GM12878 (cell line): ENCODE measurements at regions not wholly inside any gene's neighbourhood (a gene's known extent, or its start where the extent isn't known, plus 50 kb on each side); places are given as distances from the start of the nearest gene placed in this dataset.

Experiments used
- ATAC-seq: fragments of 200-7000 bp; cut with Tn5 transposase; 3 replicates; pipeline ENCODE4 v1.9.1; 2020; ENCODE audit warnings: mild to moderate bottlenecking, moderate library complexity
- BruUV-seq: library from RNA; stranded (reverse); fragments of 400-500 nt; replicated peaks from 2 replicates; lab custom pipeline; 2021; lab: Mats Ljungman, UMichigan
- CTCF ChIA-PET: fragments of 300-600 bp; sonication (Branson Sonifier 250); formaldehyde crosslinking; extraction: SDS; loops from one replicate; lab custom pipeline; 2021; ENCODE audit warnings: inconsistent platforms; lab: Yijun Ruan, JAX
- POLR2A ChIA-PET: fragments of 350-600 bp; formaldehyde crosslinking; extraction: SDS; loops from one replicate; lab custom pipeline; 2021; ENCODE audit warnings: inconsistent platforms; lab: Charles Lee
- RAD21 ChIA-PET: fragments of 300-600 bp; sonication (Branson Sonifier 250); formaldehyde crosslinking; loops from one replicate; lab custom pipeline; 2023; ENCODE audit warnings: antibody characterized with exemption; ENCODE audit not compliant: unreplicated experiment; lab: Charles Lee
- SMC1A ChIA-PET: fragments of 300-600 bp; sonication (Branson Sonifier 250); formaldehyde crosslinking; loops from one replicate; lab custom pipeline; 2023; ENCODE audit not compliant: unreplicated experiment, uncharacterized antibody; lab: Charles Lee
- DNase-seq: peaks from one replicate; pipeline ENCODE4 v3.0.0-alpha.2; 2011; ENCODE audit warnings: low read depth, low spot score
- FAIRE-seq: peaks from 3 replicates; lab custom pipeline; 2011; peaks lifted over from hg19 to GRCh38; lab: Jason Lieb, UNC
- H2AFZ ChIP-seq: 2 replicates; pipeline ENCODE4 v1.6.0; 2011; ENCODE audit warnings: low read depth, low read length, control low read depth; ENCODE audit not compliant: control insufficient read depth
- H3K27ac ChIP-seq: 2 replicates; pipeline ENCODE4 v1.5.1; 2011; ENCODE audit warnings: control low read depth; ENCODE audit not compliant: control insufficient read depth, insufficient read depth
- H3K27me3 ChIP-seq, 2 experiments: replicated peaks in 1 of 2; 2 replicates each; pipeline versions ENCODE4 v1.6.0 to v1.6.1; 2011; ENCODE audit warnings: low read length in 1 of 2; ENCODE audit not compliant: control insufficient read depth in 2 of 2, insufficient read depth in 2 of 2
- H3K36me3 ChIP-seq, 2 experiments: 2 replicates each; pipeline ENCODE4 v1.5.1; 2011; ENCODE audit warnings: low read length in 1 of 2; ENCODE audit not compliant: control insufficient read depth in 2 of 2, insufficient read depth in 2 of 2
- H3K4me1 ChIP-seq: 2 replicates; pipeline ENCODE4 v1.6.1; 2011; ENCODE audit warnings: mild to moderate bottlenecking, low read length, moderate library complexity, mixed read lengths; ENCODE audit not compliant: control insufficient read depth, insufficient read depth
- H3K4me2 ChIP-seq: 2 replicates; pipeline ENCODE4 v1.6.0; 2011; ENCODE audit warnings: control low read depth; ENCODE audit not compliant: control insufficient read depth, insufficient read depth
- H3K4me3 ChIP-seq: fragments of 200-600 bp; sonication (generic); 2 replicates; pipeline ENCODE4 v1.5.1; 2016
- H3K79me2 ChIP-seq: 2 replicates; pipeline ENCODE4 v1.6.0; 2011; ENCODE audit warnings: low read length; ENCODE audit not compliant: control insufficient read depth, insufficient read depth
- H3K9ac ChIP-seq: 2 replicates; pipeline ENCODE4 v1.8.0; 2011; ENCODE audit warnings: low read length, control low read depth, mixed read lengths; ENCODE audit not compliant: control insufficient read depth, insufficient read depth
- H3K9me3 ChIP-seq: replicated peaks from 3 replicates; pipeline ENCODE4 v1.5.1; 2011; ENCODE audit warnings: mild to moderate bottlenecking, low read length; ENCODE audit not compliant: control insufficient read depth, insufficient read depth
- H4K20me1 ChIP-seq: 2 replicates; pipeline ENCODE4 v1.6.0; 2011; ENCODE audit not compliant: control insufficient read depth, insufficient read depth
- ASH2L ChIP-seq: fragments of 300-600, 200-600 bp; sonication (generic); IDR thresholded peaks from 2 replicates; pipeline ENCODE4 v1.6.1; 2017; ENCODE audit warnings: low read depth, mild to moderate bottlenecking, borderline replicate concordance
- CBX5 ChIP-seq: sonication (generic); IDR thresholded peaks from 2 replicates; pipeline ENCODE4 v1.6.1; 2016; ENCODE audit warnings: low read depth, moderate library complexity, mild to moderate bottlenecking, inconsistent platforms
- CREB1 ChIP-seq: IDR thresholded peaks from 2 replicates; pipeline ENCODE4 v1.6.1; 2012; ENCODE audit warnings: low read depth, mild to moderate bottlenecking, inconsistent platforms
- EED ChIP-seq: sonication (generic); IDR thresholded peaks from 2 replicates; pipeline ENCODE4 v1.6.1; 2016; ENCODE audit warnings: antibody characterized with exemption, low read depth
- GATAD2B ChIP-seq: fragments of 450-650 bp; conservative IDR thresholded peaks from 2 replicates; pipeline ENCODE4 v1.6.1; 2017; ENCODE audit warnings: low read depth, mild to moderate bottlenecking, moderate library complexity
- HCFC1 ChIP-seq: fragments of 150-350 bp; IDR thresholded peaks from 2 replicates; pipeline ENCODE4 v1.6.1; 2014; ENCODE audit warnings: low read length
- MEF2B ChIP-seq: fragments of 450-650 bp; IDR thresholded peaks from 2 replicates; pipeline ENCODE4 v1.6.1; 2018; ENCODE audit warnings: mild to moderate bottlenecking, moderate library complexity; ENCODE audit not compliant: partially characterized antibody, poor library complexity, severe bottlenecking
- MYB ChIP-seq: fragments of 150-350 bp; IDR thresholded peaks from 2 replicates; pipeline ENCODE4 v1.6.1; 2014; ENCODE audit warnings: mild to moderate bottlenecking, low read depth, low read length, borderline replicate concordance
- PAX8 ChIP-seq: fragments of 450-650 bp; IDR thresholded peaks from 2 replicates; pipeline ENCODE4 v1.6.1; 2017; ENCODE audit warnings: mild to moderate bottlenecking, moderate library complexity
- RAD21 ChIP-seq: IDR thresholded peaks from 2 replicates; pipeline ENCODE4 v1.6.1; 2011; ENCODE audit warnings: mild to moderate bottlenecking, low read depth, low read length, moderate library complexity; ENCODE audit not compliant: insufficient read depth
- RB1 ChIP-seq: fragments of 450-650 bp; formaldehyde crosslinking; IDR thresholded peaks from 2 replicates; pipeline ENCODE4 v1.6.1; 2017; ENCODE audit warnings: mild to moderate bottlenecking, borderline replicate concordance
- TAF1 ChIP-seq: IDR thresholded peaks from 2 replicates; pipeline ENCODE4 v1.6.1; 2011; ENCODE audit warnings: mild to moderate bottlenecking, low read depth, low read length, borderline replicate concordance
- WGBS: methylation state at CpG from one replicate; pipeline ENCODE4 v1.1.6; 2016; ENCODE audit warnings: low lambda C conversion rate; ENCODE audit not compliant: insufficient replicate concordance, insufficient coverage; ENCODE audit errors: missing lambda C conversion rate; 5-methylcytosine and 5-hydroxymethylcytosine counted together
- in situ Hi-C: fragments of 300-500 bp; cut with MboI; formaldehyde crosslinking; loops from 9 replicates; pipeline ENCODE4 v1.14.3; 2018; ENCODE audit warnings: mixed read lengths
- intact Hi-C: fragments of 100-400 bp; cut with micrococcal nuclease; formaldehyde crosslinking; loops from one replicate; pipeline ENCODE4 v1.14.2; 2022; ENCODE audit not compliant: unreplicated experiment
- TF ChIP-seq, protein P1 (sequence below): fragments of 450-650 bp; IDR thresholded peaks from 2 replicates; pipeline ENCODE4 v1.6.1; 2018; ENCODE audit warnings: borderline replicate concordance, mild to moderate bottlenecking; ENCODE audit not compliant: partially characterized antibody
- TF ChIP-seq, protein P2 (sequence below): fragments of 450-650 bp; IDR thresholded peaks from 2 replicates; pipeline ENCODE4 v1.6.1; 2017; ENCODE audit warnings: low read depth, mild to moderate bottlenecking, moderate library complexity
- TF ChIP-seq, protein P3 (sequence below): IDR thresholded peaks from 2 replicates; pipeline ENCODE4 v1.6.1; 2011; ENCODE audit warnings: low read depth, mild to moderate bottlenecking, low read length, moderate library complexity, borderline replicate concordance; ENCODE audit errors: extremely low read depth
- TF ChIP-seq, protein P4 (sequence below): fragments of 450-650 bp; IDR thresholded peaks from 2 replicates; pipeline ENCODE4 v1.6.1; 2016; ENCODE audit warnings: mild to moderate bottlenecking
- TF ChIP-seq, protein P5 (sequence below): IDR thresholded peaks from 2 replicates; pipeline ENCODE4 v1.6.1; 2012; ENCODE audit warnings: low read depth, low read length, improper control_type of control experiment

DNA sequence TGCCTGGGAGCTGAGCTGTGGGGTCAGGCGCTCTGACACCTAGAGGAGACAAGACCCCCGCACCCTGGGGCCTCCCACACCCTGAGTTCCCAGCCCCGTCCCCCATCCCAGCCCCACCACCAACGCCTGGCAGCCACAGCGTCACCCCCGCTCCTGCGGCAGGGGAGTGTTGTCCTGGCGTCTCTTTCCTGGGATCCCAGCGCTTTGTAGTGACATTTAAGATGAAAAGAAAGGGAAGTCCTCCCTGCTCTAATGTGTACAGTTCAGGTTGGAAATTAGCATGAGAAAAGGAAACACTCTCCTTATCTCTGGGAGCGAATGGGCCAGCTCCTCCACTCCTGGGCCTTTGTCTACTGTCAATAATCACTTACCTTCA, 112.1 kb downstream of the FAM53A start:
- Histone ChIP-seq H3K4me2 (no peak overlapping the region), H3K9me3 (no peaks in the 10 kb centered on the region), H3K9ac (no peak overlapping the region), H2AFZ (no peak overlapping the region), H3K4me1 (no peaks in the 10 kb centered on the region), H3K79me2 (no peaks in the 10 kb centered on the region), H3K27ac (no peak overlapping the region), H3K4me3 (no peak overlapping the region), H4K20me1 (no peaks in the 10 kb centered on the region), H3K27me3 (no peaks in the 10 kb centered on the region), H3K36me3 (no peaks in the 10 kb centered on the region)
- in situ Hi-C loops = no loop called here
- SMC1A ChIA-PET = no interaction called here
- ATAC-seq = no peak
- TF ChIP-seq EED (no peak), MYB (no peak), CREB1 (no peak), CBX5 (no peak), ASH2L (no peak), RB1 (no peak), GATAD2B (no peak), MEF2B (no peak), PAX8 (no peak), RAD21 (no peak), HCFC1 (no peak), TAF1 (no peak)
- TF ChIP-seq, protein P1, sequence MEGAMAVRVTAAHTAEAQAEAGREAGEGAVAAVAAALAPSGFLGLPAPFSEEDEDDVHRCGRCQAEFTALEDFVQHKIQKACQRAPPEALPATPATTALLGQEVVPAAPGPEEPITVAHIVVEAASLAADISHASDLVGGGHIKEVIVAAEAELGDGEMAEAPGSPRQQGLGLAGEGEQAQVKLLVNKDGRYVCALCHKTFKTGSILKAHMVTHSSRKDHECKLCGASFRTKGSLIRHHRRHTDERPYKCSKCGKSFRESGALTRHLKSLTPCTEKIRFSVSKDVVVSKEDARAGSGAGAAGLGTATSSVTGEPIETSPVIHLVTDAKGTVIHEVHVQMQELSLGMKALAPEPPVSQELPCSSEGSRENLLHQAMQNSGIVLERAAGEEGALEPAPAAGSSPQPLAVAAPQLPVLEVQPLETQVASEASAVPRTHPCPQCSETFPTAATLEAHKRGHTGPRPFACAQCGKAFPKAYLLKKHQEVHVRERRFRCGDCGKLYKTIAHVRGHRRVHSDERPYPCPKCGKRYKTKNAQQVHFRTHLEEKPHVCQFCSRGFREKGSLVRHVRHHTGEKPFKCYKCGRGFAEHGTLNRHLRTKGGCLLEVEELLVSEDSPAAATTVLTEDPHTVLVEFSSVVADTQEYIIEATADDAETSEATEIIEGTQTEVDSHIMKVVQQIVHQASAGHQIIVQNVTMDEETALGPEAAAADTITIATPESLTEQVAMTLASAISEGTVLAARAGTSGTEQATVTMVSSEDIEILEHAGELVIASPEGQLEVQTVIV = no peak
- TF ChIP-seq, protein P2, sequence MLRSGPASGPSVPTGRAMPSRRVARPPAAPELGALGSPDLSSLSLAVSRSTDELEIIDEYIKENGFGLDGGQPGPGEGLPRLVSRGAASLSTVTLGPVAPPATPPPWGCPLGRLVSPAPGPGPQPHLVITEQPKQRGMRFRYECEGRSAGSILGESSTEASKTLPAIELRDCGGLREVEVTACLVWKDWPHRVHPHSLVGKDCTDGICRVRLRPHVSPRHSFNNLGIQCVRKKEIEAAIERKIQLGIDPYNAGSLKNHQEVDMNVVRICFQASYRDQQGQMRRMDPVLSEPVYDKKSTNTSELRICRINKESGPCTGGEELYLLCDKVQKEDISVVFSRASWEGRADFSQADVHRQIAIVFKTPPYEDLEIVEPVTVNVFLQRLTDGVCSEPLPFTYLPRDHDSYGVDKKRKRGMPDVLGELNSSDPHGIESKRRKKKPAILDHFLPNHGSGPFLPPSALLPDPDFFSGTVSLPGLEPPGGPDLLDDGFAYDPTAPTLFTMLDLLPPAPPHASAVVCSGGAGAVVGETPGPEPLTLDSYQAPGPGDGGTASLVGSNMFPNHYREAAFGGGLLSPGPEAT = no peak
- TF ChIP-seq, protein P3, sequence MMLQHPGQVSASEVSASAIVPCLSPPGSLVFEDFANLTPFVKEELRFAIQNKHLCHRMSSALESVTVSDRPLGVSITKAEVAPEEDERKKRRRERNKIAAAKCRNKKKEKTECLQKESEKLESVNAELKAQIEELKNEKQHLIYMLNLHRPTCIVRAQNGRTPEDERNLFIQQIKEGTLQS = no peak
- TF ChIP-seq, protein P4, sequence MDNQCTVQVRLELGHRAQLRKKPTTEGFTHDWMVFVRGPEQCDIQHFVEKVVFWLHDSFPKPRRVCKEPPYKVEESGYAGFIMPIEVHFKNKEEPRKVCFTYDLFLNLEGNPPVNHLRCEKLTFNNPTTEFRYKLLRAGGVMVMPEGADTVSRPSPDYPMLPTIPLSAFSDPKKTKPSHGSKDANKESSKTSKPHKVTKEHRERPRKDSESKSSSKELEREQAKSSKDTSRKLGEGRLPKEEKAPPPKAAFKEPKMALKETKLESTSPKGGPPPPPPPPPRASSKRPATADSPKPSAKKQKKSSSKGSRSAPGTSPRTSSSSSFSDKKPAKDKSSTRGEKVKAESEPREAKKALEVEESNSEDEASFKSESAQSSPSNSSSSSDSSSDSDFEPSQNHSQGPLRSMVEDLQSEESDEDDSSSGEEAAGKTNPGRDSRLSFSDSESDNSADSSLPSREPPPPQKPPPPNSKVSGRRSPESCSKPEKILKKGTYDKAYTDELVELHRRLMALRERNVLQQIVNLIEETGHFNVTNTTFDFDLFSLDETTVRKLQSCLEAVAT = no peak
- TF ChIP-seq, protein P5, sequence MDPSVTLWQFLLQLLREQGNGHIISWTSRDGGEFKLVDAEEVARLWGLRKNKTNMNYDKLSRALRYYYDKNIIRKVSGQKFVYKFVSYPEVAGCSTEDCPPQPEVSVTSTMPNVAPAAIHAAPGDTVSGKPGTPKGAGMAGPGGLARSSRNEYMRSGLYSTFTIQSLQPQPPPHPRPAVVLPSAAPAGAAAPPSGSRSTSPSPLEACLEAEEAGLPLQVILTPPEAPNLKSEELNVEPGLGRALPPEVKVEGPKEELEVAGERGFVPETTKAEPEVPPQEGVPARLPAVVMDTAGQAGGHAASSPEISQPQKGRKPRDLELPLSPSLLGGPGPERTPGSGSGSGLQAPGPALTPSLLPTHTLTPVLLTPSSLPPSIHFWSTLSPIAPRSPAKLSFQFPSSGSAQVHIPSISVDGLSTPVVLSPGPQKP = no peak
- POLR2A ChIA-PET = no interaction called here
- RAD21 ChIA-PET = no interaction called here
- intact Hi-C loops = no loop called here
- DNase-seq = no peak
- WGBS = 39% methylated on average over 10 of the region's 10 CpGs
- CTCF ChIA-PET = no interaction called here
- BruUV-seq = no TSS peak
- no peak for FAIRE-seq
